GM23338 (cell line): ENCODE measurements at regions not wholly inside any gene's neighbourhood (a gene's known extent, or its start where the extent isn't known, plus 50 kb on each side); places are given as distances from the start of the nearest gene placed in this dataset.

Experiments used
- ATAC-seq: fragments of 200-7000 bp; cut with Tn5 transposase; 3 replicates; pipeline ENCODE4 v1.9.1; 2020
- DNase-seq: peaks from one replicate; pipeline ENCODE4 v3.0.0-alpha.2; 2015; ENCODE audit warnings: low spot score
- H2AFZ ChIP-seq: fragments of 200-600 bp; sonication (generic); 2 replicates; pipeline ENCODE4 v1.8.0; 2016; ENCODE audit warnings: antibody characterized with exemption, mild to moderate bottlenecking, moderate library complexity
- H3F3A ChIP-seq: fragments of 200-600 bp; sonication (generic); replicated peaks from 2 replicates; pipeline ENCODE4 v1.8.0; 2017; ENCODE audit warnings: antibody characterized with exemption, mixed run types, low read depth
- H3K27ac ChIP-seq: fragments of 200-600 bp; sonication (generic); 2 replicates; pipeline ENCODE4 v1.6.1; 2016; ENCODE audit warnings: low read depth
- H3K27me3 ChIP-seq: fragments of 200-600 bp; sonication (generic); 2 replicates; pipeline ENCODE4 v1.8.0; 2016; ENCODE audit warnings: mild to moderate bottlenecking, mixed run types, moderate library complexity; ENCODE audit not compliant: insufficient read depth
- H3K36me3 ChIP-seq: fragments of 200-600 bp; sonication (generic); 2 replicates; pipeline ENCODE4 v1.8.0; 2016; ENCODE audit warnings: mild to moderate bottlenecking; ENCODE audit not compliant: insufficient read depth
- H3K4me1 ChIP-seq: fragments of 200-600 bp; sonication (generic); 2 replicates; pipeline ENCODE4 v1.8.0; 2016; ENCODE audit warnings: mild to moderate bottlenecking, moderate library complexity; ENCODE audit not compliant: insufficient read depth
- H3K4me2 ChIP-seq: fragments of 200-600 bp; sonication (generic); 2 replicates; pipeline ENCODE4 v1.7.1; 2017; ENCODE audit warnings: mixed run types
- H3K4me3 ChIP-seq: fragments of 200-600 bp; sonication (generic); 2 replicates; pipeline ENCODE4 v1.6.1; 2016; ENCODE audit warnings: mixed run types
- H3K79me2 ChIP-seq: fragments of 200-600 bp; sonication (generic); replicated peaks from 2 replicates; pipeline ENCODE4 v1.8.0; 2017; ENCODE audit warnings: mild to moderate bottlenecking; ENCODE audit not compliant: insufficient read depth
- H3K9me2 ChIP-seq: fragments of 200-600 bp; sonication (generic); 2 replicates; pipeline ENCODE4 v1.8.0; 2017; ENCODE audit not compliant: insufficient read depth
- H4K20me1 ChIP-seq: fragments of 200-600 bp; sonication (generic); replicated peaks from 2 replicates; pipeline ENCODE4 v1.8.0; 2017; ENCODE audit warnings: mild to moderate bottlenecking; ENCODE audit not compliant: insufficient read depth
- H3K27ac Mint-ChIP-seq: 2 replicates; pipeline ENCODE4 v1.8.0; 2020; ENCODE audit warnings: inconsistent platforms, mild to moderate bottlenecking, moderate library complexity, mixed read lengths
- H3K27me3 Mint-ChIP-seq: 3 replicates; pipeline ENCODE4 v1.8.0; 2022; ENCODE audit warnings: low read depth, mild to moderate bottlenecking, moderate library complexity, mixed read lengths, inconsistent platforms; ENCODE audit not compliant: insufficient read depth, poor library complexity
- H3K36me3 Mint-ChIP-seq: 3 replicates; pipeline ENCODE4 v1.8.0; 2021; ENCODE audit warnings: low read depth, mild to moderate bottlenecking, inconsistent platforms, moderate library complexity, mixed read lengths
- H3K4me1 Mint-ChIP-seq: 3 replicates; pipeline ENCODE4 v1.8.0; 2020; ENCODE audit warnings: mild to moderate bottlenecking, inconsistent platforms, mixed read lengths
- H3K4me3 Mint-ChIP-seq: 3 replicates; pipeline ENCODE4 v1.8.0; 2021; ENCODE audit warnings: moderate library complexity, mild to moderate bottlenecking, inconsistent platforms, mixed read lengths
- H3K9me3 Mint-ChIP-seq: 3 replicates; pipeline ENCODE4 v1.8.0; 2020; ENCODE audit warnings: moderate library complexity, mild to moderate bottlenecking, inconsistent platforms, mixed read lengths
- CREB1 ChIP-seq: fragments of 250-450 bp; sonication (Bioruptor Pico); IDR thresholded peaks from 2 replicates; pipeline ENCODE4 v1.5.0; 2020; ENCODE audit warnings: low read depth, mild to moderate bottlenecking, moderate library complexity
- ETS1 ChIP-seq: IDR thresholded peaks from 2 replicates; pipeline ENCODE4 v1.6.1; 2016; ENCODE audit warnings: antibody characterized with exemption
- REST ChIP-seq: IDR thresholded peaks from one replicate; pipeline ENCODE4 v1.6.1; 2018; ENCODE audit warnings: antibody characterized with exemption; ENCODE audit not compliant: unreplicated experiment
- ZNF331 ChIP-seq: fragments of 250-450 bp; sonication (Bioruptor Pico); IDR thresholded peaks from 2 replicates; pipeline ENCODE4 v1.5.0; 2020; ENCODE audit warnings: low read depth, mild to moderate bottlenecking, moderate library complexity
- ZNF462 ChIP-seq: fragments of 250-450 bp; sonication (Bioruptor Pico); IDR thresholded peaks from 2 replicates; pipeline ENCODE4 v1.5.0; 2020; ENCODE audit warnings: mild to moderate bottlenecking, moderate library complexity

- no peak for TF ChIP-seq REST
These were observed 396.3 kb upstream of the FZD8 start (continued) for GRCh38 chr10:36038316-36038955.

DNA sequence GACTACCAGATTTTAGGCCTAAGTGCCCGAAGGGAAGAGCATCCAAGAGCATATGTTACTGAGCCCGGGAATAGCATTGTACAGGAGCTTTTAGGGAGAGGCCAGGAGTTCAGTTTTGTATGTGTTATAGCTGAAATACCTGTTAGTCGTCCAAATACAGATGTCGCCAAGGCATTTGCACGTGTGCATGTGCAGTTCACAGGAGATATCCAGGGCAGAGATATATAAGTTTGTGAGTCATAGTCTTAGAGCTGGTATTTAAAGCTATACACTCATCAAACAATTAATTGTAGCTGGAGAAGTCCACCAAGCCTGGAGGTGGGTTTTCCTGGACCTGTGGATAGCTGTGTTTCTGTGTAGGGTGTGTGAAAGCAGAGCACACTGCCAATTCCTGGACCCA, 394.0 kb upstream of the FZD8 start:
- Histone ChIP-seq H4K20me1 (0 out of 2 replicates have a peak, but pooled peaks cover 3% of the 10 kb centered on the region), H2AFZ (no peak overlapping the region), H3K4me1 (peaks cover 12% of the 10 kb centered on the region), H3K27me3 (no peaks in the 10 kb centered on the region), H3F3A (no peaks in the 10 kb centered on the region), H3K27ac (no peak overlapping the region), H3K4me2 (no peak overlapping the region), H3K4me3 (no peak overlapping the region), H3K79me2 (no peaks in the 10 kb centered on the region), H3K9me2 (no peaks in the 10 kb centered on the region), H3K36me3 (no peaks in the 10 kb centered on the region)
- ATAC-seq (no peak), DNase-seq (no peak)
- no peak overlapping the region for H3K27ac Mint-ChIP-seq
- no peaks in the 10 kb centered on the region for H3K9me3 Mint-ChIP-seq
- TF ChIP-seq ETS1 (no peak), CREB1 (CRISPR knock-in tag) (no peak), REST (no peak), ZNF331 (CRISPR knock-in tag) (no peak), ZNF462 (CRISPR knock-in tag) (no peak)
- no peaks in the 10 kb centered on the region for H3K36me3 Mint-ChIP-seq
- peaks cover 4% of the 10 kb centered on the region for H3K27me3 Mint-ChIP-seq
- H3K4me1 Mint-ChIP-seq = peaks cover 13% of the 10 kb centered on the region
- no peak overlapping the region for H3K4me3 Mint-ChIP-seq
